ENCODE measurements at regions not wholly inside any gene's neighbourhood (a gene's known extent, or its start where the extent isn't known, plus 50 kb on each side); places are given as distances from the start of the nearest gene placed in this dataset.
A peak's percentile ranks its signal among the peaks of the same experiment; 100 is the strongest.

DNA sequence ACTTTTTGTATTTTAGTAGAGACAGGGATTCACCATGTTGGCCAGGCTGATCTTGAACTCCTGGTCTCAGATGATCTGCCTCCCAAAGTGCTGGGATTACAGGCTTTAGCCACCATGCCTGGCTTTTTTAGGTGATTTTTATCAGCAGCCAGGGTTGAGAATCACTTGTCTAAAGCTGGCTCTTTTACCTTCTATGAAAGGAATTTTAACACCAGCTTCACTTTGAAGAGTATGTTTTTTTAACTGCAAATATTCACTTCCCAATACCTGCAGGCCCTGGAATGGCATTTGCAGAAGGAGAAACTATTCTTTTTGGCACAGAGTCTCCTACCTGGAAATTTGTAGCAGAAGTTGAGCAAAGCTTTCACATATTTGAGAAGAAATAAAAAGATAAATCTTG is 63.6 kb upstream of the NAA20 start:
- Histone ChIP-seq H4K91ac (ENCODE audit: low read depth, low read length, poor library complexity) (no peak overlapping the region), H2BK12ac (ENCODE audit: low read length) (no peak overlapping the region), H3K9me3 (replicated peaks in 1 of 2; ENCODE audit: control insufficient read depth in 2 of 2, insufficient read depth in 1 of 2, low read depth in 1 of 2, low read length in 2 of 2) (no peaks in the 10 kb centered on the region), H3K18ac (ENCODE audit: low read length) (no peak overlapping the region), H3K4me2 (ENCODE audit: insufficient read depth, low read length, poor library complexity, severe bottlenecking) (no peak overlapping the region), H2AFZ (ENCODE audit: low read length) (no peak overlapping the region), H2BK120ac (ENCODE audit: low read depth, low read length) (no peak overlapping the region), H3K27me3 (ENCODE audit: control insufficient read depth in 3 of 3, insufficient read depth in 3 of 3, low read depth in 1 of 3, low read length in 3 of 3) (no peaks in the 10 kb centered on the region), H2BK15ac (ENCODE audit: low read length) (no peak overlapping the region), H3K4me1 (ENCODE audit: control insufficient read depth in 2 of 2, insufficient read depth in 1 of 2, low read depth in 1 of 2, low read length in 2 of 2) (peaks cover 0 to 7% of the 10 kb centered on the region in 2 donors), H3K9ac (ENCODE audit: low read depth, low read length, poor library complexity) (no peak overlapping the region), H3K79me1 (ENCODE audit: low read depth, low read length) (no peaks in the 10 kb centered on the region), H4K8ac (ENCODE audit: low read depth, low read length) (no peak overlapping the region), H3K36me3 (replicated peaks in 1 of 2; ENCODE audit: control insufficient read depth in 2 of 2, insufficient read depth in 2 of 2, low read length in 2 of 2) (peaks cover 0 to 18% of the 10 kb centered on the region in 2 donors), H3K27ac (replicated peaks; ENCODE audit: low read length) (no peak overlapping the region), H3K4me3 (ENCODE audit: low read length in 2 of 2) (no peak overlapping the region), H3K14ac (ENCODE audit: low read length) (no peak overlapping the region), H3K4ac (ENCODE audit: low read length) (no peak overlapping the region), H3K23ac (ENCODE audit: low read depth, low read length, poor library complexity) (no peak overlapping the region), H2BK5ac (ENCODE audit: low read length) (no peak overlapping the region), H2AK5ac (ENCODE audit: low read depth, low read length) (no peak overlapping the region)
- no peak for DNase-seq (ENCODE audit: low spot score)

DNA sequence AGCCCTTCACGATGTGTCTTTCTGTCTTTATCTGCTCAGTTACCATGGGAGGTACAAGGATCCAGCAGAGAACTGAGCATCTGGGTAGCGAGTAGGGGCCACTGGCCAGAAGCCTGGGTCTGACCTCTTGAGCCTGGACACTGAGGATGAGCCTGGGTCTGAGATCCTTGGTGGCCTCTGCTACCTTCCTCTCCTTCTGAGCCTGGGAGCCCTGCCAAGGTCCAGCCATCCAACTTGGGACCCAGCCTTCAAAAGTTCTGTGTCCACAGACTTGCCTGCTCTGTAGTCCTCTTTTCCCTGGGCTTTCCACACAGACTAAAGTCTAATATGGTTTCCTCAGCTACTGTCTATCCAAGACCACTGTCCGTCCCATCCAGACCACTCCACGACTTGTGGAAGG is 60.2 kb upstream of the NAA20 start:
- no peak overlapping the region for H4K91ac ChIP-seq (ENCODE audit: low read depth, low read length, poor library complexity)
- no peak overlapping the region for H3K4me3 ChIP-seq (ENCODE audit: low read length in 2 of 2)
- H3K4me1 ChIP-seq (ENCODE audit: control insufficient read depth in 2 of 2, insufficient read depth in 1 of 2, low read depth in 1 of 2, low read length in 2 of 2), result peaks cover 0 to 7% of the 10 kb centered on the region in 2 donors
- H3K18ac ChIP-seq (ENCODE audit: low read length), result peak overlapping the region; percentile 27
- no peaks in the 10 kb centered on the region for H3K27me3 ChIP-seq (ENCODE audit: control insufficient read depth in 3 of 3, insufficient read depth in 3 of 3, low read depth in 1 of 3, low read length in 3 of 3)
- no peak overlapping the region for H2BK15ac ChIP-seq (ENCODE audit: low read length)
- no peak overlapping the region for H4K8ac ChIP-seq (ENCODE audit: low read depth, low read length)
- H3K36me3 ChIP-seq (replicated peaks in 1 of 2; ENCODE audit: control insufficient read depth in 2 of 2, insufficient read depth in 2 of 2, low read length in 2 of 2), result peaks cover 0 to 41% of the 10 kb centered on the region in 2 donors
- WGBS, 2 donors (ENCODE audit: extremely low coverage in 2 of 2, insufficient read length in 2 of 2, insufficient replicate concordance in 1 of 2), result no CpG with 5 or more reads among the region's 4 CpGs
- H3K27ac ChIP-seq (replicated peaks; ENCODE audit: low read length), result no peak overlapping the region
- H2BK120ac ChIP-seq (ENCODE audit: low read depth, low read length), result no peak overlapping the region
- no peak overlapping the region for H3K14ac ChIP-seq (ENCODE audit: low read length)
- H2BK12ac ChIP-seq (ENCODE audit: low read length), result no peak overlapping the region
- no peak for DNase-seq (ENCODE audit: low spot score)
- H3K4me2 ChIP-seq (ENCODE audit: insufficient read depth, low read length, poor library complexity, severe bottlenecking), result no peak overlapping the region
- no peak overlapping the region for H3K23ac ChIP-seq (ENCODE audit: low read depth, low read length, poor library complexity)
- H3K4ac ChIP-seq (ENCODE audit: low read length), result no peak overlapping the region
- no peak overlapping the region for H2AFZ ChIP-seq (ENCODE audit: low read length)
- no peaks in the 10 kb centered on the region for H3K79me1 ChIP-seq (ENCODE audit: low read depth, low read length)
- H2BK5ac ChIP-seq (ENCODE audit: low read length), result no peak overlapping the region
- H3K9ac ChIP-seq (ENCODE audit: low read depth, low read length, poor library complexity), result no peak overlapping the region
- no peaks in the 10 kb centered on the region for H3K9me3 ChIP-seq (replicated peaks in 1 of 2; ENCODE audit: control insufficient read depth in 2 of 2, insufficient read depth in 1 of 2, low read depth in 1 of 2, low read length in 2 of 2)
- H2AK5ac ChIP-seq (ENCODE audit: low read depth, low read length), result no peak overlapping the region

DNA sequence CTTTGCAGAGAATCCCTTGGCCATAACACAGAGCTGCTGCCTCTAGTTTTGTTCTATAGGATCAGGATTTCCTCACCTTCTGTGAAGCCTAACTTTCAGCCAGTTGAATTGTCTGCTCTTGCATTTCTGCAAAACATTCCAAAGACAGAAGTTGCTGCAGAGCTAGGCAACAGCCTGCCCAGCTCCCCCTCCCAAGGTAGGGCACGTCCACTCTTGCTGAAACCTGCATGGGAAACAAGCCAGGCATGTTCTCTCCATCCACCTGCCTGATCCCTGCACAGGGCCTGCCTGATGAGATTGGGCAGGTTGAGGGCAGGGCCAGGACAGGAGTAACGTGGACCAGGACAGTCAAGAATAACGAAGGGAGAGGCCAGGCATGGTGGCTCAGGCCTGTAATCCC is 58.9 kb upstream of the NAA20 start:
- no CpG with 5 or more reads among the region's 3 CpGs for WGBS, 2 donors (ENCODE audit: extremely low coverage in 2 of 2, insufficient read length in 2 of 2, insufficient replicate concordance in 1 of 2)
- no peak for DNase-seq (ENCODE audit: low spot score)
- H3K4me3 ChIP-seq (ENCODE audit: low read length in 2 of 2), result no peak overlapping the region

DNA sequence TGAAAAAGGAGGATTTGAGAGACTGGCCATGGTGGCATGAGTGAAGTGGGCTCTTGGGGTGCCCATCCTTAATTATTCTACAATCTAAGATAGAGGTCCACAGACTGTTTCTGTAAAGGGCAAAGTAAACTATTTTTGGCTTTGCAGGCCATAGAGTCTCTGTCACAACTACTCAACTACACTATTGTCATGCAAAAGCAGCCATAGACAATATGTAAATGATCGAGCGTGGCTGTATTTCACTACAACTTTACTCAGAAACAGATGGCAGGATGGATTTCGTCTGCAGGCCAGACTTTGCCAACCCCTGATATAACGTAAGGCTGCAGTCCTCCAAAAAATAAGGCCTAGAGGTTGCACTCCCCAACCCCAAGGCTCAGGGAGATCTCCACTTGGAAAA is 58.2 kb upstream of the NAA20 start:
- no peaks in the 10 kb centered on the region for H3K9me3 ChIP-seq (replicated peaks in 1 of 2; ENCODE audit: control insufficient read depth in 2 of 2, insufficient read depth in 1 of 2, low read depth in 1 of 2, low read length in 2 of 2)
- H3K79me1 ChIP-seq (ENCODE audit: low read depth, low read length), result no peaks in the 10 kb centered on the region
- no peak overlapping the region for H2BK12ac ChIP-seq (ENCODE audit: low read length)
- no peak overlapping the region for H2BK5ac ChIP-seq (ENCODE audit: low read length)
- no peak for DNase-seq (ENCODE audit: low spot score)
- H3K36me3 ChIP-seq (replicated peaks in 1 of 2; ENCODE audit: control insufficient read depth in 2 of 2, insufficient read depth in 2 of 2, low read length in 2 of 2), result peaks cover 0 to 41% of the 10 kb centered on the region in 2 donors
- H4K8ac ChIP-seq (ENCODE audit: low read depth, low read length), result no peak overlapping the region
- H3K4me3 ChIP-seq (ENCODE audit: low read length in 2 of 2), result no peak overlapping the region
- H3K4me1 ChIP-seq (ENCODE audit: control insufficient read depth in 2 of 2, insufficient read depth in 1 of 2, low read depth in 1 of 2, low read length in 2 of 2), result no peaks in the 10 kb centered on the region
- no peak overlapping the region for H2BK120ac ChIP-seq (ENCODE audit: low read depth, low read length)
- H2BK15ac ChIP-seq (ENCODE audit: low read length), result no peak overlapping the region
- no peak overlapping the region for H3K27ac ChIP-seq (replicated peaks; ENCODE audit: low read length)
- no peak overlapping the region for H4K91ac ChIP-seq (ENCODE audit: low read depth, low read length, poor library complexity)
- H3K14ac ChIP-seq (ENCODE audit: low read length), result no peak overlapping the region
- no peak overlapping the region for H3K4me2 ChIP-seq (ENCODE audit: insufficient read depth, low read length, poor library complexity, severe bottlenecking)
- H3K18ac ChIP-seq (ENCODE audit: low read length), result no peak overlapping the region
- WGBS, 2 donors (ENCODE audit: extremely low coverage in 2 of 2, insufficient read length in 2 of 2, insufficient replicate concordance in 1 of 2), result no CpG with 5 or more reads among the region's 4 CpGs
- no peaks in the 10 kb centered on the region for H3K27me3 ChIP-seq (ENCODE audit: control insufficient read depth in 3 of 3, insufficient read depth in 3 of 3, low read depth in 1 of 3, low read length in 3 of 3)
- H3K4ac ChIP-seq (ENCODE audit: low read length), result no peak overlapping the region
- H3K23ac ChIP-seq (ENCODE audit: low read depth, low read length, poor library complexity), result no peak overlapping the region
- H3K9ac ChIP-seq (ENCODE audit: low read depth, low read length, poor library complexity), result no peak overlapping the region
- H2AFZ ChIP-seq (ENCODE audit: low read length), result no peak overlapping the region
- H2AK5ac ChIP-seq (ENCODE audit: low read depth, low read length), result no peak overlapping the region

More for the DNA sequence above, 58.9 kb upstream of the NAA20 start:
- Histone ChIP-seq H2BK5ac (ENCODE audit: low read length) (no peak overlapping the region), H3K9ac (ENCODE audit: low read depth, low read length, poor library complexity) (no peak overlapping the region), H2BK12ac (ENCODE audit: low read length) (no peak overlapping the region), H3K36me3 (replicated peaks in 1 of 2; ENCODE audit: control insufficient read depth in 2 of 2, insufficient read depth in 2 of 2, low read length in 2 of 2) (peaks cover 0 to 41% of the 10 kb centered on the region in 2 donors), H3K27ac (replicated peaks; ENCODE audit: low read length) (no peak overlapping the region), H3K4me2 (ENCODE audit: insufficient read depth, low read length, poor library complexity, severe bottlenecking) (no peak overlapping the region), H2BK15ac (ENCODE audit: low read length) (no peak overlapping the region), H3K14ac (ENCODE audit: low read length) (no peak overlapping the region), H3K79me1 (ENCODE audit: low read depth, low read length) (no peaks in the 10 kb centered on the region), H3K27me3 (ENCODE audit: control insufficient read depth in 3 of 3, insufficient read depth in 3 of 3, low read depth in 1 of 3, low read length in 3 of 3) (no peaks in the 10 kb centered on the region), H3K9me3 (replicated peaks in 1 of 2; ENCODE audit: control insufficient read depth in 2 of 2, insufficient read depth in 1 of 2, low read depth in 1 of 2, low read length in 2 of 2) (no peaks in the 10 kb centered on the region), H2AK5ac (ENCODE audit: low read depth, low read length) (no peak overlapping the region), H2AFZ (ENCODE audit: low read length) (no peak overlapping the region), H4K8ac (ENCODE audit: low read depth, low read length) (no peak overlapping the region), H3K4me1 (ENCODE audit: control insufficient read depth in 2 of 2, insufficient read depth in 1 of 2, low read depth in 1 of 2, low read length in 2 of 2) (no peaks in the 10 kb centered on the region), H3K18ac (ENCODE audit: low read length) (no peak overlapping the region), H4K91ac (ENCODE audit: low read depth, low read length, poor library complexity) (no peak overlapping the region), H3K23ac (ENCODE audit: low read depth, low read length, poor library complexity) (no peak overlapping the region), H3K4ac (ENCODE audit: low read length) (no peak overlapping the region), H2BK120ac (ENCODE audit: low read depth, low read length) (no peak overlapping the region)

Measured in neuronal stem cell (in vitro differentiated cells).